PC-3 (cell line): ENCODE measurements at regions not wholly inside any gene's neighbourhood (a gene's known extent, or its start where the extent isn't known, plus 50 kb on each side); places are given as distances from the start of the nearest gene placed in this dataset.

ENCODE experiments used
- ATAC-seq: fragments of 200-7000 bp; cut with Tn5 transposase; 2 replicates; pipeline ENCODE4 v1.9.1; 2020; ENCODE audit warnings: mild to moderate bottlenecking, moderate library complexity
- BruUV-seq: library from RNA; stranded (reverse); fragments of 400-500 nt; replicated peaks from 2 replicates; lab custom pipeline; 2021; lab: Mats Ljungman, UMichigan
- CTCF ChIA-PET: fragments of 300-600 bp; sonication (Branson Sonifier 250); formaldehyde crosslinking; loops from one replicate; lab custom pipeline; 2022; ENCODE audit warnings: antibody characterized with exemption; lab: Charles Lee
- POLR2A ChIA-PET: fragments of 300-600 bp; sonication (Branson Sonifier 250); formaldehyde crosslinking; loops from one replicate; lab custom pipeline; 2022; ENCODE audit warnings: antibody characterized with exemption; ENCODE audit not compliant: unreplicated experiment; lab: Charles Lee
- DNase-seq: peaks from one replicate; pipeline ENCODE4 v3.0.0-alpha.2; 2015
- H2AFZ ChIP-seq: fragments of 300-600 bp; sonication (generic); 2 replicates; pipeline ENCODE4 v1.6.0; 2016; ENCODE audit warnings: antibody characterized with exemption, low read length
- H3F3A ChIP-seq: fragments of 300-600 bp; sonication (generic); one replicate; pipeline ENCODE4 v1.6.0; 2017; ENCODE audit warnings: antibody characterized with exemption, low read length, control low read depth, mild to moderate bottlenecking; ENCODE audit not compliant: unreplicated experiment
- H3K27ac ChIP-seq: fragments of 300-600 bp; sonication (generic); 2 replicates; pipeline ENCODE4 v1.5.1; 2016; ENCODE audit warnings: mild to moderate bottlenecking, low read length
- H3K27me3 ChIP-seq: fragments of 300-600 bp; sonication (generic); 2 replicates; pipeline ENCODE4 v1.6.1; 2016; ENCODE audit warnings: low read length, mixed read lengths
- H3K36me3 ChIP-seq: fragments of 300-600 bp; sonication (generic); 2 replicates; pipeline ENCODE4 v1.6.1; 2016; ENCODE audit warnings: low read depth, mixed run types, low read length, mixed read lengths
- H3K4me1 ChIP-seq: fragments of 300-600 bp; sonication (generic); 2 replicates; pipeline ENCODE4 v1.5.1; 2016; ENCODE audit warnings: low read length; ENCODE audit not compliant: insufficient read depth
- H3K4me2 ChIP-seq: fragments of 300-600 bp; sonication (generic); 2 replicates; pipeline ENCODE4 v1.6.0; 2016; ENCODE audit warnings: low read length
- H3K4me3 ChIP-seq: fragments of 300-600 bp; sonication (generic); 2 replicates; pipeline ENCODE4 v1.5.1; 2016; ENCODE audit warnings: mild to moderate bottlenecking, low read length, mixed read lengths
- H3K79me2 ChIP-seq: fragments of 300-600 bp; sonication (generic); 2 replicates; pipeline ENCODE4 v1.6.1; 2017; ENCODE audit warnings: low read length, mixed read lengths
- H3K9ac ChIP-seq: fragments of 300-600 bp; sonication (generic); 2 replicates; pipeline ENCODE4 v1.6.0; 2016; ENCODE audit warnings: mild to moderate bottlenecking, low read length
- H3K9me2 ChIP-seq: fragments of 300-600 bp; sonication (generic); replicated peaks from 2 replicates; pipeline ENCODE4 v1.6.1; 2016; ENCODE audit warnings: mixed run types, low read length, mixed read lengths
- H3K9me3 ChIP-seq: fragments of 300-600 bp; sonication (generic); 2 replicates; pipeline ENCODE4 v1.6.1; 2016; ENCODE audit warnings: low read length, mixed read lengths
- H4K20me1 ChIP-seq: fragments of 300-600 bp; sonication (generic); 2 replicates; pipeline ENCODE4 v1.6.1; 2016; ENCODE audit warnings: low read length, mixed read lengths
- EZH2 ChIP-seq: fragments of 300-600 bp; sonication (generic); IDR thresholded peaks from one replicate; pipeline ENCODE4 v1.6.1; 2017; ENCODE audit warnings: antibody characterized with exemption, mild to moderate bottlenecking, low read length; ENCODE audit not compliant: unreplicated experiment
- EZH2phosphoT487 ChIP-seq: fragments of 300-600 bp; sonication (generic); IDR thresholded peaks from 2 replicates; pipeline ENCODE4 v1.6.1; 2018; ENCODE audit warnings: mild to moderate bottlenecking, antibody characterized with exemption, low read length, borderline replicate concordance
- intact Hi-C: fragments of 100-400 bp; cut with micrococcal nuclease; formaldehyde crosslinking; loops from 2 replicates; pipeline ENCODE4 v1.9.0; 2023
- TF ChIP-seq, protein P1 (sequence below): fragments of 300-600 bp; sonication (generic); conservative IDR thresholded peaks from 2 replicates; pipeline ENCODE4 v1.5.1; 2017; ENCODE audit warnings: antibody characterized with exemption, low read depth, mild to moderate bottlenecking, low read length

GRCh38 chr4:181150191-181150590 is 1093.0 kb upstream of the TENM3 start:
- Histone ChIP-seq H3K4me2 (no peak overlapping the region), H3F3A (no peaks in the 10 kb centered on the region), H4K20me1 (no peaks in the 10 kb centered on the region), H3K27ac (no peak overlapping the region), H2AFZ (no peak overlapping the region), H3K27me3 (no peaks in the 10 kb centered on the region), H3K79me2 (no peaks in the 10 kb centered on the region), H3K9me2 (no peaks in the 10 kb centered on the region), H3K9me3 (no peaks in the 10 kb centered on the region), H3K36me3 (no peaks in the 10 kb centered on the region), H3K9ac (no peak overlapping the region), H3K4me1 (no peaks in the 10 kb centered on the region), H3K4me3 (no peak overlapping the region)
- no TSS peak for BruUV-seq
- intact Hi-C loops: no loop called here
- DNase-seq (no peak), ATAC-seq (no peak)
- TF ChIP-seq EZH2phosphoT487 (no peak), EZH2 (no peak)
- TF ChIP-seq, protein P1, sequence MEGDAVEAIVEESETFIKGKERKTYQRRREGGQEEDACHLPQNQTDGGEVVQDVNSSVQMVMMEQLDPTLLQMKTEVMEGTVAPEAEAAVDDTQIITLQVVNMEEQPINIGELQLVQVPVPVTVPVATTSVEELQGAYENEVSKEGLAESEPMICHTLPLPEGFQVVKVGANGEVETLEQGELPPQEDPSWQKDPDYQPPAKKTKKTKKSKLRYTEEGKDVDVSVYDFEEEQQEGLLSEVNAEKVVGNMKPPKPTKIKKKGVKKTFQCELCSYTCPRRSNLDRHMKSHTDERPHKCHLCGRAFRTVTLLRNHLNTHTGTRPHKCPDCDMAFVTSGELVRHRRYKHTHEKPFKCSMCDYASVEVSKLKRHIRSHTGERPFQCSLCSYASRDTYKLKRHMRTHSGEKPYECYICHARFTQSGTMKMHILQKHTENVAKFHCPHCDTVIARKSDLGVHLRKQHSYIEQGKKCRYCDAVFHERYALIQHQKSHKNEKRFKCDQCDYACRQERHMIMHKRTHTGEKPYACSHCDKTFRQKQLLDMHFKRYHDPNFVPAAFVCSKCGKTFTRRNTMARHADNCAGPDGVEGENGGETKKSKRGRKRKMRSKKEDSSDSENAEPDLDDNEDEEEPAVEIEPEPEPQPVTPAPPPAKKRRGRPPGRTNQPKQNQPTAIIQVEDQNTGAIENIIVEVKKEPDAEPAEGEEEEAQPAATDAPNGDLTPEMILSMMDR: no peak
- POLR2A ChIA-PET: no interaction called here
- CTCF ChIA-PET: no interaction called here

GRCh38 chr4:181151856-181152255 is 1091.3 kb upstream of the TENM3 start:
- H4K20me1 ChIP-seq: no peaks in the 10 kb centered on the region
- H3K79me2 ChIP-seq: no peaks in the 10 kb centered on the region
- H3K9me2 ChIP-seq: no peaks in the 10 kb centered on the region
- no peak for DNase-seq
- H3K9ac ChIP-seq: no peak overlapping the region
- no peak for ATAC-seq
- BruUV-seq: no TSS peak
- POLR2A ChIA-PET: no interaction called here
- H3K36me3 ChIP-seq: no peaks in the 10 kb centered on the region
- intact Hi-C loops: no loop called here
- H3K4me2 ChIP-seq: no peak overlapping the region
- no peak overlapping the region for H2AFZ ChIP-seq
- no peaks in the 10 kb centered on the region for H3K27me3 ChIP-seq
- no peaks in the 10 kb centered on the region for H3K9me3 ChIP-seq
- CTCF ChIA-PET: no interaction called here
- TF ChIP-seq EZH2: no peak
- H3K4me3 ChIP-seq: no peak overlapping the region
- H3K27ac ChIP-seq: no peak overlapping the region
- H3F3A ChIP-seq: no peaks in the 10 kb centered on the region
- H3K4me1 ChIP-seq: no peaks in the 10 kb centered on the region

GRCh38 chr4:181157647-181158046 is 1085.6 kb upstream of the TENM3 start:
- TF ChIP-seq, protein P1: no peak
- TF ChIP-seq EZH2 (no peak), EZH2phosphoT487 (no peak)
- H3K79me2 ChIP-seq: no peaks in the 10 kb centered on the region
- BruUV-seq: no TSS peak
- CTCF ChIA-PET: no interaction called here
- no peak for DNase-seq
- H3K9ac ChIP-seq: no peak overlapping the region
- POLR2A ChIA-PET: no interaction called here
- H4K20me1 ChIP-seq: no peaks in the 10 kb centered on the region
- H3F3A ChIP-seq: no peaks in the 10 kb centered on the region
- H3K27me3 ChIP-seq: peaks cover 13% of the 10 kb centered on the region
- H3K9me2 ChIP-seq: no peaks in the 10 kb centered on the region
- no peak overlapping the region for H3K4me2 ChIP-seq
- no peak for ATAC-seq
- H3K27ac ChIP-seq: no peak overlapping the region
- intact Hi-C loops: no loop called here
- no peaks in the 10 kb centered on the region for H3K36me3 ChIP-seq
- no peak overlapping the region for H3K4me3 ChIP-seq
- H3K9me3 ChIP-seq: no peaks in the 10 kb centered on the region
- H2AFZ ChIP-seq: no peak overlapping the region
- no peaks in the 10 kb centered on the region for H3K4me1 ChIP-seq
